HG02759 (cell line): ENCODE measurements at regions not wholly inside any gene's neighbourhood (a gene's known extent, or its start where the extent isn't known, plus 50 kb on each side); places are given as distances from the start of the nearest gene placed in this dataset.

Experiments used
- ATAC-seq: cut with Tn5 transposase; IDR thresholded peaks from one replicate; pipeline ENCODE4 v1.9.1; 2021; ENCODE audit warnings: mild to moderate bottlenecking, moderate library complexity; ENCODE audit not compliant: unreplicated experiment

DNA sequence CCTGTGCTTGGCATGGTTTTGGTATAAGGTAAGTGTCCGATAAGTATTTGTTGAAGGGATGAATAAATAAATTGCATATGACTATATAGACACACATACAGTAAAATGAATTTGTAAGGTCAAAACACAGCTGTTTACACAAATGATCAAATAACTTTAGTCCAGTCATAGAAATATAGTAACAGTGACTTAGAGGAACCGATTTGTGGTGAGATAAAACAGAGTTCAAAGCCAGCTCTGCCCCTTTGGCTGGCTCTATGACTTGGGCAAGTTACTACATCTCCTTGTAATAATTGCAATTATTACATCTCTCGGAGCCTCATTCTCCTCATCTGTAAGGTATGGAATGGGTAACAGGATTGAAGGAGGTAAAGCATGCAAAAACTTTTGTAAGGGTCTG is 384.0 kb downstream of the PLK2 start:
- ATAC-seq: no peak

GRCh38 chr5:58074717-58075116 is 385.2 kb downstream of the PLK2 start:
- ATAC-seq: no peak

DNA sequence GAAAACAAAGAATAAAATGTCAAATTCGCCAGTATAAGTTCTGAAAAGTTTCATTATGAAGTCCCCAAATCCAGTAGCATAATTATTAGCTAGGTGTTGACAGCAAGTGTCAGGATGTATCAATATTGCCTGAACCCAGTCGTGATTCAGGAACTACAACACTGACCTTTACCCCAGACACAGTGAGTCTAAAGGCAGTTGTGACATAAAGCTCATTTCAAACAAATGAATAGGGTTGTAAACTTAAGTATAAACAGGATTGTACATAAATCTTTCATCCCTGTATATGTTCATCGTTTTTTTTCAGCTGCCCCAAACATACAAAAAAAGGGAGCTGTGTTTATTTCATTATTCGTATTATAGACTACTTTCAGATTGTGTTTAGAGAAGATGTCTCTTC is 385.7 kb downstream of the PLK2 start:
- ATAC-seq: no peak

DNA sequence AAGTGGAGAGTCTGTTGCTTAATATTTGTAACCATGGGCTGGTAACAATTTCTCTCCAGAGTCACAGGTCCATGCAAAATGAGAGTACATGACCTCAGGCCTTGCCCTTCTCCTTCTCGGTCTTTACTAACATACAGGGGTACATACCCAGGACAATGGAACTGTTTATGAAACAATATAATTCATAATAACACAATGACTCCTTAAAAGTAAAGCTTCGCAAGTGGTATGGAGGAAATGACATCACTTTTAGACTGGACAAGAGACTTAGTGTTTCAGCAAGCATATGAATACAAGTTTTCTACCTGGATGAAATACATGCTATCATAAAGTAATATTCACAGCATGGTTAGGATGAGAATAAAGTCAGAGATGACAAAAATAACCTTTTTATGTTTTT is 386.6 kb downstream of the PLK2 start:
- ATAC-seq: no peak

DNA sequence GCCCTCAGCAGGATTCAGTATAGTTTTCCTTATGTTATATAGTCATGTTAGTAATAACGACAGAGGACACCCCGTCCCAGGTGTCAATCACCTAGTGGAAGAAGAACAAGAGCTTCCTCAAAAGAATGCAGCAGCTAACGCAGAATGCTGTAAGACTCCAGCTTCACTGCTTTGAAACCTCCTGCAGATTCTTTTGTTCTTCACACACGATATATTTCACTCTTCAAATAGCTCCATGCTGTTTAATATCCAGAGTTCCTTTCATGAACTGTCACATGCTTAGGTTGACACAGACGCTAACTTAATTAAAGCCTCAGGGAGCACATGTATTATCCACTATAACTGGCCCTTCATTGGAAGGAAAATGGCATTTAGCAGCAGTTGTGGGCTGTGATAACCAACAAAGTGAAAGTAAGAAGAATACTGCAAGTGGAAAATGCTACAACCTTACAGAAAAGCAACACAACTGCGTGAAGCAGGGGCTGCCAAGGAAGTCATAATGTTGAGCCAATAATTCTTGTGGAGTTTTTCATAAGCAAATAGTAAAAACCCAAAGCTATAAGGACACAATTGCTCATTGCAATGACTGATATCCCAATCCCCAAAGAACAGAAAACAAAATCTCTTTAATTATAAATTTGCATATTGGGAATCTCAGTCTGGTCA is 387.5 kb downstream of the PLK2 start:
- ATAC-seq: no peak

GRCh38 chr5:58071566-58071965 is 388.3 kb downstream of the PLK2 start:
- ATAC-seq: no peak

DNA sequence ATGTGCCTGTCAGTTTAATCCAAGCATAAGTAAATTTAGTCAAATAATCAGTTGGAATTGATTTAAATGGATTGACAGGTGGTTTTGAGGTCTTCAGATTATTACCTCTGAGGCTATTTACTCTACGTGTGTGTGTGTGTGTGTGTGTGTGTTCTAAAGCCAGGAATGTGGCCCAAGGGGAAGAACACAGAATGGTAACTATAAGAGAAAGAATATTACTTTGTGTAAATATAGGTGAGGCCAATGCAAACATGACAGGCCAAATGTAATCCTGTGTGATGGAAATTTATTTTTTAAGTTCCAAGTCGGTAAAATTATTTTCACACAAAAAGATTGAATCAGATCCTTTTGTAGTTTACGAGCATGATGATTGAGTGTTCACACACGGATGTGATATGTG is 390.0 kb downstream of the PLK2 start:
- ATAC-seq: no peak

- ATAC-seq: no peak
Measured at GRCh38 chr5:58069016-58069705, 390.7 kb downstream of the PLK2 start.

DNA sequence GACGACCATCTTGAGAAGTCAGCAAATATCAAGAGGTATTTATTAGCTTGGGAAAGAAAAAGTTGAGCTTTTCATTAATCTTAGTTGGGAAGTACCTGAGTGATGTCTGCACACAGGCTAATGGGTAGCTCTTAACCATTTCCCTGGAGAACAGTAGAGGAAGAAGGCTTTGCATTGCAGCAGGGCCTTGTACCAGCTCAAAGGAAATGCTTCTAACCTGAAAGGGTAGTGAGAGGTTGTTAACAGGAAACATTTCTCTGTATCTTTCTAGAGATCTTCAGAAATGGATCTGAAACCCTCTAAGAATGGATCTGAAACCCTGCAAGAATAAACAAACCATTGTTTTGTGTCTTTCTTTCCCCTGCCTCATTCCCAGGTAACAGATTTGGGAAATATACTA is 393.3 kb downstream of the PLK2 start:
- no peak for ATAC-seq

DNA sequence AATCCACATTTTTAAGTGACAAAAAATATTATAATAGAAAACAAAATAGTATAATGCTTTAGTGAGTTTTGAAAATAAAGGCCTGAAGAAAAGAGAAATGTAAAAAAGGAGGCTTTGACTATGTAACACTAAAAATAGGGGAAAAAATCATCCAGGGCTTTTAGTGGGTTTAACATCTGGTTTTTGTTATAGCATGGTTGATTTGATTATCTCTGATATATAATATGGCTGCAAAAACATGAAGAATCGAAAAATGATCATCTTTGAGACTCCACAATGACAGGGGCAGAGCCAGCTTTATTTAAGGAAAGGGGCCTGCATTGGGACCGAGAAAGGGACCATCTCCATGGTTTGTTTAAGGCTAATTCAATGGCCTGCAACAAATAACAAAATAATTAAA is 393.8 kb downstream of the PLK2 start:
- ATAC-seq: no peak

GRCh38 chr5:58064801-58065200 is 395.1 kb downstream of the PLK2 start:
- ATAC-seq: no peak

- no peak for ATAC-seq
Measured at GRCh38 chr5:58060996-58061395, 398.9 kb downstream of the PLK2 start.

- ATAC-seq: no peak
Measured at GRCh38 chr5:58057324-58057723, 402.6 kb downstream of the PLK2 start.

GRCh38 chr5:58056546-58056945 is 403.3 kb downstream of the PLK2 start:
- no peak for ATAC-seq

GRCh38 chr5:58054018-58054417 is 405.9 kb downstream of the PLK2 start:
- no peak for ATAC-seq

DNA sequence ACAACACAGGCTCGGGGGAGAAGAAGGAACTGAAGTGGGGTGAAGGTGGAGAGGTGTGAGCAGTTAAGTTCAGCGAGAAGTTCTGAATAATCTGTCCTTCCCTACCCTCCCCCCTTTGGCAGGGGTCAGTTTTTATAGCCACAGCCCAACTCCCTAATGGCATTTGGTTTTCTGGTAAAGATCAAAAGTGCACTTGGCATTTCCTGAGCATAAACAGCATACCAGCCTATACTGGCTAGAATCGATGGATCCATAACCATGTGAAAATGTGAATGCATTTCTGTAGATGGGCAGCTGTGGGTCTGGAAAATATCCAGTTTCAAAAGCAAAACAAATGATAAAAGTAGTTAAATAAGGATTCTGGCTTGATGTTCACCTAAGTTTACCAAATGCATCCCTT is 410.9 kb downstream of the PLK2 start:
- ATAC-seq: no peak

- no peak for ATAC-seq
Measured at GRCh38 chr5:58048185-58048925, 411.5 kb downstream of the PLK2 start.

DNA sequence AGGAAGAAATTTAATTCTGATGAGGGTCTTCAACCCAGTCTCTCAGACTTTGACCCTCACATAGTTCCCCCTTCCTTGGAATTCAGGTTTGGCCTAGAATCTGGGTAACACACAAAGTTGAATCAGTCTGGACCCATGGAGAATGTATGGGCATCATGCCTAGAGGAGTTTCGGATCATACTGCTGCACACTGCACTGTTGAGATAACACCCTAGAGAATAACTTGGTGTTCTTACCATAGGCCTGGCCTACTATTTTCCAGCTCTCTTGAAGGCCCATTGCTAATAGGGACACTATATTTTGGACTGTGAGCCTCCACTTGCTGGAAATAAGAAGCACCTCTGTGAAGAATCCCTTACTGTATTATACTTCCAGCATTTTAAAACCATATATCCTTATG is 413.5 kb downstream of the PLK2 start:
- no peak for ATAC-seq

DNA sequence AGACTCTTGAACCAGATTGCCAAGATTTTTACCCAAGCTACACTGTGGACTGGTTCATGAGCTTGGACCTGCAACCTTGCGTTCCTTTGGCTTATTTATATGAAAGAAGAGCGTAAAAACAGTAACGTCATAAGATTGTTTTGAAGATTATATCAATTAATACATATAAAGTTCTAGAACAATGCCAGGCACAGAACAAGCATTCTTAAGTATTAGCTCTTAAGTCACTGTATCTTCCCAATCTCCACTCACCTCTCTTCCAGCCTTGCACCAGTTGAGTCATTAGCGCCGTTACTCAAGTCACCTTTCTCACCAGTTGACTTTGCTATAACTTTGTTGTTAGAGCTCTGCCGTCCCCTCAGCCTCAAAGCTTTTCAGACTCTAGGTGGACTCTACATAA is 415.7 kb downstream of the PLK2 start:
- ATAC-seq: no peak

DNA sequence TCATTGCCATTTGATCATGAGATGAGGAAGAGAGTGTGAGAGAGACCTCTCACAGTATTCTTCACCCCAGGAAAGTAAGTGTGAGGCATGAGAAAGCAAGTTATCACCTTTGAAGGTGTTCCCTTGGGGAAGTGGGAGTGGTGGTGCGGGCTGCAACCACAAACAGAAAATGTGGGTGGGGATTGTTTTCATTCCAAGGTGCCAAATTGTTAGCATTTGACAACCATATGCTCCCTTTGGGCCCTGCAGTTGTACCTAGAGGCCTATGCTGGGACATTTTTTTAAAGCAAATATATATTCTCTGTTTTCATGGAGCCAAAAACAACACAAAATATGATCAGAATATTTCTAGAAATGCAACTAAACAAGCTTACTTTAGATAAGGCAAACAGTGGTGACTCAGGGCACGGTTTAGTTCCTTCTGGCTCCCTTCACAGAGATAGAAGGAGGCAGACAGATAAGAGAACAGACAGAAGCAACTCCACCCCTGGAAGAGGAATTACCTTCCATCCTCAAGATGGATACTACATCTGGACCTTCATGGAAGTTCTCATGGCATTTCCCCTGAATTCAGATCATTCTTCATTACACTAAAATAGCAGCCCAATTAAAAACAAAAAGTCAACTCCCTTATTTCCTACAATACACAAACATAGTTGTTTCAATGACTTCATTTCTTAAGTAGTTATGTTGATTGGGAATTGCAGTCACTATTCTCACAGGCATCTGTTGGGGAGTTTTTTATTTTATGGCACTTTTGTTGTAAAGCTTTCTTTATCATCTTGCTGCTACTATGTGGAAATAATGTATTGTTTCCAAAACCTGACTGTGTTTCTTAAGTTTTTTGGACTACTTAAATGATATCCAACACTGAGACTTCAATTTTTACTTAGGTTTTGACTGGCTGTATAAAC is 416.6 kb downstream of the PLK2 start:
- no peak for ATAC-seq

DNA sequence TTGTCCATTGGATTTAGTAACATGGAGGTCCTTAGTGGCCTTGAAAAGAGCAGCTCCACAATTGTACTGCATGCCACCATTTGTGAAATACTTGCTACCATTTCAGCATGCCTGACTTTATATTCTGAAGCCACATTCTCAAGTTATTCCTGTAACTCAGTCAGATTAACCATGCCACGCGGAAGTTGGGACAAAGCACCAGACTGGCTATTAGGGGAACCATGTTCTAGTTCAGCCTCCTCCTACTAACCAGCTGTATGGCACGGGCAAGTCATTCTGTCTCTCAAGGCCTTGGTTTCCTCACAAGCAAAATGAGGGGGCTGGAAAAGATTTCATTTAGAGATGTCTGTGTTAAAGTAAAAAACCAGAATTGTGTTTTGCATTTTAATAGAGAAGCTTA is 418.0 kb downstream of the PLK2 start:
- ATAC-seq: no peak
